ENCODE measurements at regions not wholly inside any gene's neighbourhood (a gene's known extent, or its start where the extent isn't known, plus 50 kb on each side); places are given as distances from the start of the nearest gene placed in this dataset.

DNA sequence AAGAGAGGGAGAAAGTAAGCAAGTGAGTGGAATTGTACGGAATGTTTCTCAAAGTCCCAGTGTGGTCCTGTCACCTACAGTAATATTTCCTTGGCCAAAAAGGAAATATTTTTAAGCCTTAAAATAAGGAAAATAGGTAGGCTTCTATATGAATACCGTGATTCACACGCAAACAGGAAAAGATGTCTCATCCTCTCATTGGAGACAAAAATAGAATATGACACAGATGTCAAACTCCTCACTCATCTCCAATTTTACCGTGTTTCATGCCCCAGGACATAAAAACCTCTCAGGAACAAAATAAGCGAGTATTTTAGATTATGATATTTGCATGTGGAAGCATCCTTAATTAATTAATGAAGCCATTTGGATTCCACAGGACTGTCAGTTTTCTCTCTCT, 1269.5 kb downstream of the RAPGEF2 start:
- Histone ChIP-seq H3K4me2 (ENCODE audit: low read length) (no peak overlapping the region), H3K9ac (ENCODE audit: low read length) (no peak overlapping the region)

GRCh38 chr4:160373911-160374310, 1271.0 kb downstream of the RAPGEF2 start:
- H4K20me1 ChIP-seq (ENCODE audit: insufficient read depth) = no peaks in the 10 kb centered on the region
- no TSS peak for BruUV-seq (replicated peaks)
- H3K79me2 ChIP-seq (ENCODE audit: insufficient read depth, low read length) = no peaks in the 10 kb centered on the region
- no peak overlapping the region for H3K4me3 ChIP-seq (replicated peaks in 1 of 2; ENCODE audit: low read depth in 1 of 2, low read length in 2 of 2)
- intact Hi-C loops (cut with micrococcal nuclease) = no loop called here
- DNase-seq (ENCODE audit: low read depth, low spot score) = no peak
- H2AFZ ChIP-seq (ENCODE audit: low read depth, low read length, poor library complexity, severe bottlenecking) = no peak overlapping the region
- no peak overlapping the region for H3K9ac ChIP-seq (ENCODE audit: low read length)
- no peak for ATAC-seq
- no peaks in the 10 kb centered on the region for H3K27me3 ChIP-seq (ENCODE audit: insufficient read depth, low read length)
- H3K36me3 ChIP-seq (ENCODE audit: control insufficient read depth in 1 of 2, insufficient read depth in 2 of 2, low read length in 2 of 2) = no peaks in the 10 kb centered on the region
- H3K4me2 ChIP-seq (ENCODE audit: low read length) = no peak overlapping the region
- ChIA-PET CTCF (no interaction called here), RAD21 (ENCODE audit: low non-redundant PET in 1 of 2, low total read pairs in 2 of 2, uncharacterized antibody in 2 of 2, unreplicated experiment in 2 of 2) (no interaction called here), POLR2A (no interaction called here)
- H3K27ac ChIP-seq (ENCODE audit: low read depth, low read length) = no peak overlapping the region
- 0 out of 4 replicates have a peak, but pooled peaks cover 0 to 6% of the 10 kb centered on the region in 2 experiments for H3K4me1 ChIP-seq (ENCODE audit: control insufficient read depth in 1 of 2, insufficient read depth in 2 of 2, low read length in 2 of 2)
- TF ChIP-seq SRF (IDR thresholded peaks at IDR 0.05; ENCODE audit: low read depth) (no peak), FOSL1 (IDR thresholded peaks at IDR 0.05; ENCODE audit: low read depth) (peak; percentile 23; the same call in 1 of the 2 replicates), JUND (IDR thresholded peaks at IDR 0.05) (no peak)
- no peaks in the 10 kb centered on the region for H3K9me2 ChIP-seq (ENCODE audit: insufficient read depth)
- no peaks in the 10 kb centered on the region for H3K9me3 ChIP-seq (ENCODE audit: control insufficient read depth in 1 of 2, insufficient read depth in 1 of 2, low read depth in 1 of 2, low read length in 2 of 2)

More for the DNA sequence above, 1269.5 kb downstream of the RAPGEF2 start:
- Histone ChIP-seq H3K27me3 (ENCODE audit: insufficient read depth, low read length) (no peaks in the 10 kb centered on the region), H3K4me1 (ENCODE audit: control insufficient read depth in 1 of 2, insufficient read depth in 2 of 2, low read length in 2 of 2) (0 out of 4 replicates have a peak, but pooled peaks cover 0 to 6% of the 10 kb centered on the region in 2 experiments), H2AFZ (ENCODE audit: low read depth, low read length, poor library complexity, severe bottlenecking) (no peak overlapping the region), H3K27ac (ENCODE audit: low read depth, low read length) (no peak overlapping the region), H3K79me2 (ENCODE audit: insufficient read depth, low read length) (no peaks in the 10 kb centered on the region), H3K36me3 (ENCODE audit: control insufficient read depth in 1 of 2, insufficient read depth in 2 of 2, low read length in 2 of 2) (no peaks in the 10 kb centered on the region), H4K20me1 (ENCODE audit: insufficient read depth) (no peaks in the 10 kb centered on the region), H3K9me3 (ENCODE audit: control insufficient read depth in 1 of 2, insufficient read depth in 1 of 2, low read depth in 1 of 2, low read length in 2 of 2) (no peaks in the 10 kb centered on the region), H3K4me3 (replicated peaks in 1 of 2; ENCODE audit: low read depth in 1 of 2, low read length in 2 of 2) (no peak overlapping the region), H3K9me2 (ENCODE audit: insufficient read depth) (no peaks in the 10 kb centered on the region)
- ChIA-PET CTCF (no interaction called here), POLR2A (no interaction called here), RAD21 (ENCODE audit: low non-redundant PET in 1 of 2, low total read pairs in 2 of 2, uncharacterized antibody in 2 of 2, unreplicated experiment in 2 of 2) (no interaction called here)
- BruUV-seq (replicated peaks) = no TSS peak
- intact Hi-C loops (cut with micrococcal nuclease) = no loop called here
- ATAC-seq = no peak
- no peak for TF ChIP-seq CBX3 (IDR thresholded peaks at IDR 0.05; ENCODE audit: low read depth)
- no peak for TF ChIP-seq POLR2AphosphoS5 (IDR thresholded peaks at IDR 0.05; ENCODE audit: low read depth, low read length)
- no peak for TF ChIP-seq SP1 (IDR thresholded peaks at IDR 0.05; ENCODE audit: low read depth)
- TF ChIP-seq RAD21 (IDR thresholded peaks at IDR 0.05; ENCODE audit: low read depth) = no peak
- TF ChIP-seq, protein P1, sequence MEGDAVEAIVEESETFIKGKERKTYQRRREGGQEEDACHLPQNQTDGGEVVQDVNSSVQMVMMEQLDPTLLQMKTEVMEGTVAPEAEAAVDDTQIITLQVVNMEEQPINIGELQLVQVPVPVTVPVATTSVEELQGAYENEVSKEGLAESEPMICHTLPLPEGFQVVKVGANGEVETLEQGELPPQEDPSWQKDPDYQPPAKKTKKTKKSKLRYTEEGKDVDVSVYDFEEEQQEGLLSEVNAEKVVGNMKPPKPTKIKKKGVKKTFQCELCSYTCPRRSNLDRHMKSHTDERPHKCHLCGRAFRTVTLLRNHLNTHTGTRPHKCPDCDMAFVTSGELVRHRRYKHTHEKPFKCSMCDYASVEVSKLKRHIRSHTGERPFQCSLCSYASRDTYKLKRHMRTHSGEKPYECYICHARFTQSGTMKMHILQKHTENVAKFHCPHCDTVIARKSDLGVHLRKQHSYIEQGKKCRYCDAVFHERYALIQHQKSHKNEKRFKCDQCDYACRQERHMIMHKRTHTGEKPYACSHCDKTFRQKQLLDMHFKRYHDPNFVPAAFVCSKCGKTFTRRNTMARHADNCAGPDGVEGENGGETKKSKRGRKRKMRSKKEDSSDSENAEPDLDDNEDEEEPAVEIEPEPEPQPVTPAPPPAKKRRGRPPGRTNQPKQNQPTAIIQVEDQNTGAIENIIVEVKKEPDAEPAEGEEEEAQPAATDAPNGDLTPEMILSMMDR (IDR thresholded peaks at IDR 0.05 in 2 of 3, conservative IDR thresholded peaks at IDR 0.05 in 1 of 3; ENCODE audit: borderline replicate concordance in 1 of 3, insufficient read depth in 1 of 3, low read depth in 2 of 3, low read length in 2 of 3) = no peak
- TF ChIP-seq YY1 (IDR thresholded peaks at IDR 0.05; ENCODE audit: extremely low read depth, insufficient replicate concordance, low read depth, low read length) = no peak
- no peak for DNase-seq (ENCODE audit: low read depth, low spot score)

All from HCT116 (cell line).